ENCODE measurements at regions not wholly inside any gene's neighbourhood (a gene's known extent, or its start where the extent isn't known, plus 50 kb on each side); places are given as distances from the start of the nearest gene placed in this dataset.

DNA sequence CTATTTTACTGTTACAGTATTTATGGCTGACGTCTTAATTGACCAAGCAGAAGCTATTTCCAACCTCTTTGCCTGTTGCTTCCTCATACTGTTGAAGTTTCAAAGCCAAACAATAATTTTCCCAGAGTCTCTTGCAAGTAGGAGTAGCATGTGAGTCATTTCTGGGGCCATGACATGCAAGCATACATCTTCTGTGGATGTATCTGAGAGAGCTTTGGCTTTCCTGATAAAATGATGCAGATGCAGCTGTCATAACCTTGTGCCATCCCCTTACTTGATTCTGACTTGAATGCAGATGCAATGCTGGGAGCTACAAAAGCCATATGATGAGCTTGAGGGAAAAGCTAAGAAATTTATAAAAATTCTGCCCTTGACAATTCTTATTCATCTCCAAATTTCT is 243.1 kb upstream of the TENM4 start:
- TF ChIP-seq POLR2A (IDR thresholded peaks at IDR 0.05) (no peak), EP300 (IDR thresholded peaks at IDR 0.05) (no peak)
- TF ChIP-seq, protein P1, sequence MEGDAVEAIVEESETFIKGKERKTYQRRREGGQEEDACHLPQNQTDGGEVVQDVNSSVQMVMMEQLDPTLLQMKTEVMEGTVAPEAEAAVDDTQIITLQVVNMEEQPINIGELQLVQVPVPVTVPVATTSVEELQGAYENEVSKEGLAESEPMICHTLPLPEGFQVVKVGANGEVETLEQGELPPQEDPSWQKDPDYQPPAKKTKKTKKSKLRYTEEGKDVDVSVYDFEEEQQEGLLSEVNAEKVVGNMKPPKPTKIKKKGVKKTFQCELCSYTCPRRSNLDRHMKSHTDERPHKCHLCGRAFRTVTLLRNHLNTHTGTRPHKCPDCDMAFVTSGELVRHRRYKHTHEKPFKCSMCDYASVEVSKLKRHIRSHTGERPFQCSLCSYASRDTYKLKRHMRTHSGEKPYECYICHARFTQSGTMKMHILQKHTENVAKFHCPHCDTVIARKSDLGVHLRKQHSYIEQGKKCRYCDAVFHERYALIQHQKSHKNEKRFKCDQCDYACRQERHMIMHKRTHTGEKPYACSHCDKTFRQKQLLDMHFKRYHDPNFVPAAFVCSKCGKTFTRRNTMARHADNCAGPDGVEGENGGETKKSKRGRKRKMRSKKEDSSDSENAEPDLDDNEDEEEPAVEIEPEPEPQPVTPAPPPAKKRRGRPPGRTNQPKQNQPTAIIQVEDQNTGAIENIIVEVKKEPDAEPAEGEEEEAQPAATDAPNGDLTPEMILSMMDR (IDR thresholded peaks at IDR 0.05): no peak
